GM12874 (cell line): ENCODE measurements at regions not wholly inside any gene's neighbourhood (a gene's known extent, or its start where the extent isn't known, plus 50 kb on each side); places are given as distances from the start of the nearest gene placed in this dataset.

Source experiments
- TF ChIP-seq, protein P1 (sequence below): IDR thresholded peaks from 2 replicates; pipeline ENCODE4 v1.5.1; 2011; ENCODE audit warnings: low read depth, mild to moderate bottlenecking, control low read depth, low read length, moderate library complexity; ENCODE audit not compliant: insufficient read depth

DNA sequence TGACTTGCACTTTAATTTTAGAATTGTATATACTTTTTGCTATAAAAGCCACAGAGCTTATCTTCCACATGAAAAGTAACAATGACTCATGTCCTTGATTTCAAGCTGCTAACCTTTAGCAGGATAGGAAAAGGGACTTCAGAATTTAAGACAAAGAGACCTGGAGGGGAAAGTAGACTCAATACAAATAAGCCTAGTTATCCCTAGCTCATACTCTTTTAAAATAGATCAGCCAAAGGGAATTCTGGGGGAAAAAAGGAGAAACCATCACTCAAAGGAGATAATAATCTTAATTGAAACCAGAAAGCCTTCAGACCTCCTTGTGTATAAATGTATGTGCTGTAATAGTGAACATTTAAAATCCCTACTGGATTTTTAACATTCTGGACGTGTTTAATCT, 930.3 kb downstream of the NTRK3 start:
- TF ChIP-seq, protein P1, sequence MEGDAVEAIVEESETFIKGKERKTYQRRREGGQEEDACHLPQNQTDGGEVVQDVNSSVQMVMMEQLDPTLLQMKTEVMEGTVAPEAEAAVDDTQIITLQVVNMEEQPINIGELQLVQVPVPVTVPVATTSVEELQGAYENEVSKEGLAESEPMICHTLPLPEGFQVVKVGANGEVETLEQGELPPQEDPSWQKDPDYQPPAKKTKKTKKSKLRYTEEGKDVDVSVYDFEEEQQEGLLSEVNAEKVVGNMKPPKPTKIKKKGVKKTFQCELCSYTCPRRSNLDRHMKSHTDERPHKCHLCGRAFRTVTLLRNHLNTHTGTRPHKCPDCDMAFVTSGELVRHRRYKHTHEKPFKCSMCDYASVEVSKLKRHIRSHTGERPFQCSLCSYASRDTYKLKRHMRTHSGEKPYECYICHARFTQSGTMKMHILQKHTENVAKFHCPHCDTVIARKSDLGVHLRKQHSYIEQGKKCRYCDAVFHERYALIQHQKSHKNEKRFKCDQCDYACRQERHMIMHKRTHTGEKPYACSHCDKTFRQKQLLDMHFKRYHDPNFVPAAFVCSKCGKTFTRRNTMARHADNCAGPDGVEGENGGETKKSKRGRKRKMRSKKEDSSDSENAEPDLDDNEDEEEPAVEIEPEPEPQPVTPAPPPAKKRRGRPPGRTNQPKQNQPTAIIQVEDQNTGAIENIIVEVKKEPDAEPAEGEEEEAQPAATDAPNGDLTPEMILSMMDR: no peak

DNA sequence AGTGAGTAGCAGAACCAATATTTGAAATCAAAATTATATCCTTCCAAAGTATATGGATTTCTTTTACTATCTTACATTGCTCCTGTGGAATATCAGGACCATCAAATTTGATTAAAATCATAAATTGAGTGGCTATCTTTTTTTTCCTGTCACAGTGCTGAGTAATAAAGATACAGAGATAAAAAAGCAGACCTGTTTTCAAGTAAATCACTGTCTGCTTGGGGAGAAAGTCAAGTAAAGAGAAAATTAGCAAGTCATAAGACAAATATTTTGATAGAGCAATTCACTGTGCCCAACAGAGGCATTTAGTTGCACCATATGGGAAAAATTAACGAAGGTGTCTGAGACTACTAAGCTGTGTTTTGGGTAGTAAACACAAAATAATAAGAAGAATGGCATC, 933.7 kb downstream of the NTRK3 start:
- TF ChIP-seq, protein P1: no peak

DNA sequence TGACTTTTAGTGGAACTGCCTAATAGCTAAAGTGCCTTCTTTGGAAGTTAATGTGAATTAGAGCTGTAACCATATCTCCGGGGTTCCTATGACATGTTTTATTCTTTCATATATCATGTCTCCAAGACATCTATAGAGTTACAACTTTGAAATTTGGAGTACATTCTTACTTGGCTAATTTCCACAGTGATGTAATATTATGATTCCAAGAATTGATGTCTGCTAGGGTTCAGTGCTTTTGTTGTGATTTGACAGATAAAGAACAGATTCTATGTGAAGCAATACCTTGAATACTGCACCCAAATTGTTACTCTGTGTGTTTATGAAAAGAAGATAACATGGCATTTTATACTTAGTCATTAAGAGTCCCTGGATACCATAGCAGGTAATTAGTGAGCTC, 934.3 kb downstream of the NTRK3 start:
- TF ChIP-seq, protein P1: no peak

DNA sequence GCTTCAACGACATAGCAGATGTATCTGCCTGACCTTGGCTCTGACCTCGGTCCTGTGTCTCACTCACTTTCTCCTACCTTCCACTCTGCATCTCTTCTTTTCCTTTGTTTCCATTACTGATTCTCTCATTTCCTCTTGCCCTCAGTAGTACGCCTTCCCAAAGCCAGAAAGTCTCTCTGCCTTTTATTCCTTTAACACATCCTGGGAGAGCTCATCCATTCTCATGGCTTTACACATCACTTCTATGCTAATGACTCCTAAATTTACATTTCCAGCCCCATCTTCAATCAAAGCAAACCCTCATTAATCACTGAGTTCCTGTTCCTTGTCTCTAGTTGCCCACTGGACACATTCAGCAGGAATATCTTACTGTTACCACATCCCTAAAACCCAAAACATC, 938.6 kb downstream of the NTRK3 start:
- TF ChIP-seq, protein P1: no peak

DNA sequence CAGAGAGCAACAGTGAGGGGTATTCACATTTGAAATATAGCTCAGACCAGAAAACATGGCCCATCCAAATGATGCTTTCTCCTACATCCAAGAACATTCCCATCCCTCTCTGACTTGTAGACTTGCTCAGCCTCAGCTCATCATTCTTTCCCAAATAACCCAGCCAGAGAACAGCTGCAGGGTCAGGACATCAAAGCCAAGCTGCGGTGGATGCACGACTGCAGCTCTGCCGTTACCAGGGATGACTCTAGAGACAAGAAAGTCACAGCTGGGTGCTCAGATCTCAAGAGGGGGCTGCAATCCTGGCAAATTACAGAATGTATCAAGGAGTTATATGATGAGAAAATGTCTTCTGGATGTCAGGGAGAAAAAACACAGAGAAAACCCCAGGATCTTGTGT, 944.3 kb downstream of the NTRK3 start:
- TF ChIP-seq, protein P1: no peak

DNA sequence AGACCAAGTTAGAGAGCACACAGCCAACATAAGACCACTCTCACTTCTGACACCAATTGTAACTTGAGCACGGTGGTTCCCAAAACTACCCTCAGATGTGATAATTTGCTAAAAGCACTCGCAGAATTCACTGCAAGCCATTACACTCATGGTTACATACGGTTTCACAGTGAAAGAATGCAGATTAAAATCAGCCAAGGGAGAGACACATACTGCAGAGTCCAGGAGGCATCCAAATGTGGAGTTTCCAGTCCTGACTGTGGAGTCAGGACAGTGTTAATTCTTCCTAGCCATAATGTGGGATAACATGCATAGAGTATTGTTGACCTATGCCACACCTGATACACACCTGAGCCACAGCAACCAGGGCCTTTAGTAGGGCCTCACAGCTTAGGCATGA, 956.4 kb downstream of the NTRK3 start:
- TF ChIP-seq, protein P1: no peak

DNA sequence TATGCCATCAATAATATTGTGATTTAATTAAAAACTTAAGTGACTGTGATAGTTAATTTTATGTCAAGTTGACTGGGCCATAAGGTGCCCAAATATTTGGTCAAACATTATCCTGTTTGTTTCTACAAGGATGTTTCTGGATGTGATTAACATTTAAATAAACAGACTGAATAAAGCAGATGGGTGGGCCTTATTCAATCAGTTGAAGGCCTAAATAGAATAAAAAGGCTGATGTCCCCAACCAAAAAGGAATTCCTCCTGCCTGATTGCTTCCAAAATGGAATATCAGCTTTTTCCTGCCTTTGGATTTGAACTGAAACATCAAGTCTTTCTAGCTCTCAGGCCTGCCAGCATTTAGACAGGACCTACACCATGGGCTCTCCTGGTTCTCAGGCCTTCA, 961.7 kb downstream of the NTRK3 start:
- TF ChIP-seq, protein P1: no peak

DNA sequence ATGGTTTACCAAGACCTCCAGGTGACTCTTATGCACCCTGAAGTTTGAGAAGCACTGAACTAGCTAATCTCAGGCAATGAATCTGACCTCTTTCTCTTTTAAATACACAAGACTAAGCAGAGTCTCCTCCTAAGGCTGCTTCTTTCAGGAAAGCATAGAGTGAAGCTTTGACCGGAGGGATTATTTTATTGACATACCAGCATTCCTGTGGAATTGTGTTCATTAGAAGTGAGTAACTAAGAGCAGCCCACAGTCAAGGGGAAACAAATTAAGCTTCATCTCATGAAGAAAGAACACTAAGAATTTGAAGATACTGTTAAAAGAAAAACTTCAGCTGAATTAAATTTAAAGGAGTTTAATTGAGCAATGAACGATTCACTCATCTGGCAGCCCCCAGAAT, 963.5 kb downstream of the NTRK3 start:
- TF ChIP-seq, protein P1: no peak
